Smooth muscle cell (in vitro differentiated cells): ENCODE measurements at regions not wholly inside any gene's neighbourhood (a gene's known extent, or its start where the extent isn't known, plus 50 kb on each side); places are given as distances from the start of the nearest gene placed in this dataset.

Source experiments
- DNase-seq: peaks from one replicate; lab custom pipeline; 2025; ENCODE audit not compliant: unreplicated experiment; lab: John Stamatoyannopoulos, UW
- H2AFZ ChIP-seq: fragments of 200-600 bp; sonication (generic); 2 replicates; pipeline ENCODE4 v1.6.0; 2016; ENCODE audit warnings: antibody characterized with exemption, low read depth, mild to moderate bottlenecking
- H3F3A ChIP-seq: fragments of 200-600 bp; sonication (generic); 2 replicates; pipeline ENCODE4 v1.6.0; 2017; ENCODE audit warnings: antibody characterized with exemption, low read depth
- H3K27ac ChIP-seq: fragments of 200-600 bp; sonication (generic); 2 replicates; pipeline ENCODE4 v1.5.1; 2016; ENCODE audit warnings: low read depth, mild to moderate bottlenecking
- H3K27me3 ChIP-seq: fragments of 200-600 bp; sonication (generic); 2 replicates; pipeline ENCODE4 v1.6.1; 2016; ENCODE audit warnings: low read depth, mild to moderate bottlenecking
- H3K36me3 ChIP-seq: fragments of 200-600 bp; sonication (generic); 2 replicates; pipeline ENCODE4 v1.5.1; 2016; ENCODE audit warnings: low read depth
- H3K4me1 ChIP-seq: fragments of 200-600 bp; sonication (generic); 2 replicates; pipeline ENCODE4 v1.5.1; 2016; ENCODE audit warnings: low read depth
- H3K4me2 ChIP-seq: fragments of 200-600 bp; sonication (generic); 2 replicates; pipeline ENCODE4 v1.6.0; 2016; ENCODE audit warnings: mild to moderate bottlenecking
- H3K4me3 ChIP-seq: fragments of 200-600 bp; sonication (generic); 2 replicates; pipeline ENCODE4 v1.5.1; 2016; ENCODE audit warnings: mild to moderate bottlenecking
- H3K79me2 ChIP-seq: fragments of 200-600 bp; sonication (generic); 2 replicates; pipeline ENCODE4 v1.6.0; 2016; ENCODE audit warnings: low read depth, mild to moderate bottlenecking
- H3K9ac ChIP-seq: fragments of 200-600 bp; sonication (generic); 2 replicates; pipeline ENCODE4 v1.6.0; 2016; ENCODE audit warnings: low read depth
- H3K9me3 ChIP-seq: fragments of 200-600 bp; sonication (generic); replicated peaks from 2 replicates; pipeline ENCODE4 v1.5.1; 2016; ENCODE audit warnings: low read depth
- H4K20me1 ChIP-seq: fragments of 200-600 bp; sonication (generic); 2 replicates; pipeline ENCODE4 v1.6.0; 2016; ENCODE audit warnings: low read depth
- CTCF ChIP-seq: fragments of 200-600 bp; sonication (generic); IDR thresholded peaks from 2 replicates; pipeline ENCODE4 v1.5.1; 2017; ENCODE audit warnings: borderline replicate concordance, mild to moderate bottlenecking, antibody characterized with exemption; ENCODE audit not compliant: insufficient read depth, poor library complexity, severe bottlenecking
- WGBS: methylation state at CpG from one replicate; pipeline ENCODE4 v1.1.7; 2016; ENCODE audit warnings: low lambda C conversion rate; 5-methylcytosine and 5-hydroxymethylcytosine counted together

DNA sequence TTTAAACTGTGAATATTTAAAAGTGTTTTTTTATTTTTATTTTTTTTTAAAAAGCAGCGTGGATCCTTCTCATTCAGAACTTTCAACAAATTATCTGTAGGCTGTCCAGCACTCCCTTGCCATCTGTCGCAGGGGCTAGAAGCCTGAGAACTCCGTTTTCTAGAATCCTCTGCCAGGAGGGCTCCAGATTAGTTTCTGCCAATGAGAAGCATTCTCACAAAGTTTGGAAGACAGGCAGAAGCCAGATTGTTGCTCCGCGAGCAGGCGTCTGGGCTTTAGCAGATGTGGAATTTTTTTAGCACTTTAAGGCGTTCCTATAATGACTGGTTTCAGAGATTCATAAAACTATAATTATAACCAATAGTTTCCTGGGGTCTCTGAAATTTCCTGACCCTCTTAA, 220.9 kb upstream of the KIAA1217 start:
- no peaks in the 10 kb centered on the region for H3K4me1 ChIP-seq
- no peaks in the 10 kb centered on the region for H3F3A ChIP-seq
- H3K4me2 ChIP-seq: no peak overlapping the region
- no peak for DNase-seq
- H4K20me1 ChIP-seq: no peaks in the 10 kb centered on the region
- no peaks in the 10 kb centered on the region for H3K27me3 ChIP-seq
- no peaks in the 10 kb centered on the region for H3K36me3 ChIP-seq
- no peak for TF ChIP-seq CTCF
- H3K9me3 ChIP-seq: no peaks in the 10 kb centered on the region
- H3K27ac ChIP-seq: no peak overlapping the region
- H3K4me3 ChIP-seq: no peak overlapping the region
- H3K79me2 ChIP-seq: no peaks in the 10 kb centered on the region
- H2AFZ ChIP-seq: no peak overlapping the region
- no peak overlapping the region for H3K9ac ChIP-seq
- WGBS: 91% methylated on average over 7 of the region's 7 CpGs

DNA sequence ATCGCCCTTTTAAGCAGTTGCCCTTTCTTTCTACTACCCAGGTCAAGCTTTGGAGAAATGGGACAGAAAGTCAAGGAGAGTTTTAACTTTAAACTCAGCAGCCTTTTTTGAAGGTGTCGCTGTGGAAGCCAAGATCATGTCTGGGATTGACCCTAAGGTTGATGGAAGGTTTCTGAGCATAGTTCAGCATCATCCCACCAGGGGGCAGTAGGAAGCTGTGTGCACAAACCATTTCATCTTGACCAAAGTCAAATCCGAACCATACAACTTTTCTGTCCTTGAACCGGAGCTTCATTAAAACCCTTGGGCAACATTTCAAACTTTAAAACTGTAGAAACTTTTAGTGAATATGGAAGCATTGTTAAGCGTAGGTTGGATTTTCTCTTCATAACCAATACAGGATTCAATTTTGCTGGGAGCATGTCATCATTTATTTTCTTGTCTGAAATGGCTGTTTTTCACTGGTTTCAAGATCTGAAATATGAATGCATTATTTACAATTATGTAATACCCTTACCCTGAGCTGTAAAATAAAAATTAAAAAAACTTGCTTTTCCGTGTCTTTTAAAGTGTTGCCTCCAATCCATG, 214.4 kb upstream of the KIAA1217 start:
- no peaks in the 10 kb centered on the region for H3F3A ChIP-seq
- no peak overlapping the region for H2AFZ ChIP-seq
- no peak overlapping the region for H3K27ac ChIP-seq
- no peaks in the 10 kb centered on the region for H4K20me1 ChIP-seq
- peak; percentile 83 for TF ChIP-seq CTCF
- H3K36me3 ChIP-seq: no peaks in the 10 kb centered on the region
- no peaks in the 10 kb centered on the region for H3K4me1 ChIP-seq
- H3K4me3 ChIP-seq: no peak overlapping the region
- no peaks in the 10 kb centered on the region for H3K79me2 ChIP-seq
- no peaks in the 10 kb centered on the region for H3K9me3 ChIP-seq
- peak; percentile 7 for DNase-seq
- no peak overlapping the region for H3K9ac ChIP-seq
- no peaks in the 10 kb centered on the region for H3K27me3 ChIP-seq
- peak overlapping the region; percentile 28 for H3K4me2 ChIP-seq
- WGBS: 46% methylated on average over 6 of the region's 6 CpGs

DNA sequence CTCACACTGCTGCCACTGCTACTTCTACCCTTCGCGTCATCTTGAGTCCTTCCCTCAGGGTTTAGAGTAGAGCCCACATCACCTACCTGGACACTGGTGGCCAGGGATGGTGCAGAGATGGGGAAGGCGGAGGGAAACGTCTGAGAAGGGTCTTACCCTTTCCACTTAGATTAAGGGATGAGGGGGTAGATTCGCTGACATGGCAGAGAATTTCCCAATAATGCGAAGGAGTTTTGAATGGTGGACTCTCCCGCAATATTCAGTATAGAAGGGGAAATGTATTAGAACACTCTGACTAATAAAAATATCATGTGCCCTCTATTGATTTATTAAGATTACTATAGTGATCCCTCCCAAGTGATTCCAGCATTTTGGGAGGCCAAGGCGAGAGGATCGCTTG, 209.5 kb upstream of the KIAA1217 start:
- Histone ChIP-seq H3K79me2 (no peaks in the 10 kb centered on the region), H3K4me1 (no peaks in the 10 kb centered on the region), H3F3A (no peaks in the 10 kb centered on the region), H3K4me2 (no peak overlapping the region), H3K27ac (no peak overlapping the region), H3K36me3 (no peaks in the 10 kb centered on the region), H3K9me3 (no peaks in the 10 kb centered on the region), H3K27me3 (no peaks in the 10 kb centered on the region), H3K4me3 (no peak overlapping the region), H3K9ac (no peak overlapping the region), H4K20me1 (no peaks in the 10 kb centered on the region), H2AFZ (no peak overlapping the region)
- no peak for DNase-seq
- TF ChIP-seq CTCF: no peak
- WGBS: 97% methylated on average over 9 of the region's 9 CpGs

GRCh38 chr10:24000271-24000813, 208.6 kb upstream of the KIAA1217 start:
- 90% methylated on average over 8 of the region's 8 CpGs for WGBS

More at GRCh38 chr10:24000271-24000813, 208.6 kb upstream of the KIAA1217 start:
- Histone ChIP-seq H3K27ac (no peak overlapping the region), H4K20me1 (no peaks in the 10 kb centered on the region), H3F3A (no peaks in the 10 kb centered on the region), H3K9me3 (no peaks in the 10 kb centered on the region), H3K27me3 (no peaks in the 10 kb centered on the region), H3K36me3 (no peaks in the 10 kb centered on the region), H3K4me3 (no peak overlapping the region), H3K4me1 (no peaks in the 10 kb centered on the region), H3K9ac (no peak overlapping the region), H2AFZ (no peak overlapping the region), H3K79me2 (no peaks in the 10 kb centered on the region), H3K4me2 (no peak overlapping the region)
- no peak for TF ChIP-seq CTCF
- DNase-seq: no peak
